GM04503 (cell line): ENCODE measurements at regions not wholly inside any gene's neighbourhood (a gene's known extent, or its start where the extent isn't known, plus 50 kb on each side); places are given as distances from the start of the nearest gene placed in this dataset.

ENCODE experiments used
- DNase-seq: peaks from one replicate; pipeline ENCODE4 v3.0.0-alpha.2; 2012; ENCODE audit warnings: low read depth

- no peak for DNase-seq
Observed at GRCh38 chr10:111354859-111355258, 278.0 kb downstream of the ADRA2A start.

GRCh38 chr10:111356571-111356970 is 279.7 kb downstream of the ADRA2A start:
- DNase-seq = no peak

- no peak for DNase-seq
Observed at GRCh38 chr10:111357859-111358258, 281.0 kb downstream of the ADRA2A start.

GRCh38 chr10:111360260-111360925 is 283.6 kb downstream of the ADRA2A start:
- DNase-seq = no peak

- no peak for DNase-seq
Observed at GRCh38 chr10:111367531-111367930, 290.7 kb downstream of the ADRA2A start.

GRCh38 chr10:111370101-111370500 is 293.3 kb downstream of the ADRA2A start:
- peak; percentile 68 for DNase-seq

- DNase-seq = no peak
Observed at GRCh38 chr10:111373696-111374095, 296.9 kb downstream of the ADRA2A start.

- no peak for DNase-seq
Observed at GRCh38 chr10:111379534-111380187, 302.8 kb downstream of the ADRA2A start.

GRCh38 chr10:111384556-111384955 is 307.7 kb downstream of the ADRA2A start:
- peak; percentile 42 for DNase-seq

GRCh38 chr10:111390813-111391563 is 314.2 kb downstream of the ADRA2A start:
- peak; percentile 48 for DNase-seq

GRCh38 chr10:111392159-111392558 is 315.3 kb downstream of the ADRA2A start:
- peak; percentile 96 for DNase-seq

- DNase-seq = peak; percentile 75
Observed at GRCh38 chr10:111392910-111393309, 316.1 kb downstream of the ADRA2A start.

GRCh38 chr10:111410740-111411139 is 333.9 kb downstream of the ADRA2A start:
- peak; percentile 40 for DNase-seq

- DNase-seq = no peak
Observed at GRCh38 chr10:111425459-111425858, 348.6 kb downstream of the ADRA2A start.

GRCh38 chr10:111429288-111430028 is 352.6 kb downstream of the ADRA2A start:
- DNase-seq = peak; percentile 45

- DNase-seq = no peak
Observed at GRCh38 chr10:111430070-111430469, 353.2 kb downstream of the ADRA2A start.

- DNase-seq = no peak
Observed at GRCh38 chr10:111432588-111432987, 355.8 kb downstream of the ADRA2A start.

GRCh38 chr10:111435871-111436270 is 359.0 kb downstream of the ADRA2A start:
- DNase-seq = no peak

GRCh38 chr10:111439034-111439842 is 362.4 kb downstream of the ADRA2A start:
- DNase-seq = no peak

GRCh38 chr10:111440501-111440900 is 363.7 kb downstream of the ADRA2A start:
- no peak for DNase-seq

- no peak for DNase-seq
Observed at GRCh38 chr10:111445667-111446066, 368.8 kb downstream of the ADRA2A start.
